Endothelial cell of umbilical vein (primary cell): ENCODE measurements at regions not wholly inside any gene's neighbourhood (a gene's known extent, or its start where the extent isn't known, plus 50 kb on each side); places are given as distances from the start of the nearest gene placed in this dataset.

Experiments
- BruUV-seq: library from RNA; stranded (reverse); fragments of 400-500 nt; replicated peaks from 2 replicates; lab custom pipeline; 2021; lab: Mats Ljungman, UMichigan
- CTCF ChIA-PET: fragments of 300-600, 350-600 bp; sonication (Branson Sonifier 250); formaldehyde crosslinking; loops from one replicate; lab custom pipeline; 2021; ENCODE audit warnings: antibody characterized with exemption, inconsistent platforms; lab: Charles Lee
- POLR2A ChIA-PET: fragments of 300-600, 350-600 bp; sonication (Branson Sonifier 250); formaldehyde crosslinking; loops from one replicate; lab custom pipeline; 2021; ENCODE audit warnings: antibody characterized with exemption, inconsistent platforms; lab: Charles Lee
- DNase-seq: peaks from one replicate; pipeline ENCODE4 v3.0.0-alpha.2; 2011; ENCODE audit warnings: low read depth, low spot score
- FAIRE-seq: peaks from 2 replicates; lab custom pipeline; 2011; peaks lifted over from hg19 to GRCh38; lab: Jason Lieb, UNC
- H2AFZ ChIP-seq: 2 replicates; pipeline ENCODE4 v1.6.0; 2012; ENCODE audit warnings: low read depth, low read length, control low read depth, inconsistent platforms
- H3K27ac ChIP-seq: 2 replicates; pipeline ENCODE4 v1.5.1; 2011; ENCODE audit warnings: low read depth, mild to moderate bottlenecking, control low read depth, low read length, moderate library complexity; ENCODE audit not compliant: insufficient read depth
- H3K27me3 ChIP-seq, 2 experiments: 2 replicates each; pipeline versions ENCODE4 v1.6.0 to v1.6.1; 2011; ENCODE audit warnings: low read length in 2 of 2, mixed read lengths in 1 of 2; ENCODE audit not compliant: control insufficient read depth in 2 of 2, insufficient read depth in 2 of 2
- H3K36me3 ChIP-seq, 2 experiments: 2 replicates in 1 of 2; 3 replicates in 1 of 2; pipeline ENCODE4 v1.5.1; 2011; ENCODE audit warnings: low read length in 2 of 2, mild to moderate bottlenecking in 1 of 2, moderate library complexity in 1 of 2; ENCODE audit not compliant: control insufficient read depth in 2 of 2, insufficient read depth in 2 of 2; ENCODE audit errors: extremely low read depth in 1 of 2
- H3K4me1 ChIP-seq: 3 replicates; pipeline ENCODE4 v1.5.1; 2011; ENCODE audit warnings: mild to moderate bottlenecking, low read length; ENCODE audit not compliant: control insufficient read depth, insufficient read depth; ENCODE audit errors: extremely low read depth
- H3K4me2 ChIP-seq: 2 replicates; pipeline ENCODE4 v1.6.1; 2011; ENCODE audit warnings: low read length, control low read depth, mixed read lengths; ENCODE audit not compliant: insufficient read depth
- H3K4me3 ChIP-seq, 3 experiments: fragments of 200-600 bp in 1 of 3; sonication (generic), shearing (Covaris generic) in 1 of 3; replicated peaks in 1 of 3; 2 replicates each; pipeline ENCODE4 v1.5.1; 2011 to 2016; ENCODE audit warnings: control low read depth in 3 of 3, low read length in 3 of 3, mild to moderate bottlenecking in 2 of 3, inconsistent platforms in 1 of 3, low read depth in 1 of 3, moderate library complexity in 1 of 3; ENCODE audit not compliant: insufficient read depth in 1 of 3
- H3K79me2 ChIP-seq: 2 replicates; pipeline ENCODE4 v1.6.0; 2012; ENCODE audit warnings: low read length, inconsistent platforms; ENCODE audit not compliant: control insufficient read depth, insufficient read depth
- H3K9ac ChIP-seq: replicated peaks from 2 replicates; pipeline ENCODE3; 2011; ENCODE audit warnings: low read length, control low read depth; ENCODE audit not compliant: insufficient read depth; ENCODE audit errors: extremely low read depth
- H3K9me1 ChIP-seq: replicated peaks from 3 replicates; pipeline ENCODE4 v1.6.0; 2011; ENCODE audit warnings: mild to moderate bottlenecking, low read length; ENCODE audit not compliant: control insufficient read depth, insufficient read depth; ENCODE audit errors: extremely low read depth
- H3K9me3 ChIP-seq: replicated peaks from 2 replicates; pipeline ENCODE4 v1.5.1; 2012; ENCODE audit warnings: low read length, inconsistent platforms; ENCODE audit not compliant: control insufficient read depth, insufficient read depth
- H4K20me1 ChIP-seq: replicated peaks from 2 replicates; pipeline ENCODE3; 2011; ENCODE audit warnings: mild to moderate bottlenecking, low read length; ENCODE audit not compliant: control insufficient read depth, insufficient read depth; ENCODE audit errors: extremely low read depth
- CTCF ChIP-seq, 2 donors: IDR thresholded peaks; 1 replicate in 1 of 2; 2 replicates in 1 of 2; pipeline ENCODE4 v1.5.1; 2011; ENCODE audit warnings: low read length in 2 of 2, mild to moderate bottlenecking in 2 of 2, moderate library complexity in 2 of 2, control low read depth in 1 of 2, inconsistent platforms in 1 of 2, low read depth in 1 of 2; ENCODE audit not compliant: insufficient read depth in 1 of 2; ENCODE audit errors: extremely low read depth in 1 of 2
- EZH2 ChIP-seq: IDR thresholded peaks from 2 replicates; pipeline ENCODE4 v1.6.1; 2012; ENCODE audit warnings: borderline replicate concordance, low read depth, mild to moderate bottlenecking, moderate library complexity, low read length, inconsistent platforms; ENCODE audit not compliant: severe bottlenecking
- FOS ChIP-seq: IDR thresholded peaks from 2 replicates; pipeline ENCODE4 v1.6.1; 2011; ENCODE audit warnings: mild to moderate bottlenecking, low read length, moderate library complexity, borderline replicate concordance; ENCODE audit not compliant: insufficient read depth
- GATA2 ChIP-seq: IDR thresholded peaks from 2 replicates; pipeline ENCODE4 v1.7.0; 2011; ENCODE audit warnings: low read depth, mild to moderate bottlenecking, moderate library complexity, mixed read lengths, low read length; ENCODE audit not compliant: insufficient read length, insufficient read depth
- JUN ChIP-seq: IDR thresholded peaks from 2 replicates; pipeline ENCODE4 v1.6.1; 2011; ENCODE audit warnings: borderline replicate concordance, low read depth; ENCODE audit not compliant: insufficient read length, insufficient read depth
- MAX ChIP-seq: IDR thresholded peaks from 2 replicates; pipeline ENCODE4 v1.6.1; 2011; ENCODE audit not compliant: insufficient read depth, insufficient read length
- MYC ChIP-seq: IDR thresholded peaks from one replicate; pipeline ENCODE4 v1.6.1; 2011; ENCODE audit warnings: mild to moderate bottlenecking, low read depth, low read length
- POLR2A ChIP-seq: IDR thresholded peaks from 2 replicates; pipeline ENCODE4 v1.6.1; 2012; ENCODE audit warnings: low read depth, mild to moderate bottlenecking, control low read depth, low read length
- POLR2AphosphoS5 ChIP-seq: IDR thresholded peaks from 2 replicates; pipeline ENCODE4 v1.6.1; 2012; ENCODE audit warnings: low read depth, mild to moderate bottlenecking, control low read depth, low read length, moderate library complexity; ENCODE audit not compliant: insufficient read depth
- dilution Hi-C: fragments of 300-500 bp; cut with MboI; formaldehyde crosslinking; loops from one replicate; pipeline ENCODE4 v1.15.0; 2019; ENCODE audit warnings: low sequenced_read_pairs; ENCODE audit not compliant: extremely low pct_ligation_motif_present
- intact Hi-C: fragments of 100-400 bp; cut with micrococcal nuclease; formaldehyde crosslinking; loops from one replicate; pipeline ENCODE4 v1.10.0; 2022

- no peaks in the 10 kb centered on the region for H3K9me1 ChIP-seq
- H3K9me3 ChIP-seq: no peaks in the 10 kb centered on the region
- no peak overlapping the region for H3K27ac ChIP-seq
- BruUV-seq: no TSS peak
- no peaks in the 10 kb centered on the region for H3K36me3 ChIP-seq
- H3K27me3 ChIP-seq: no peaks in the 10 kb centered on the region
- ChIA-PET POLR2A (no interaction called here), CTCF (interaction anchor here (0.7 to 3.1 kb wide), 5 partner anchors 12 to 123 kb away, joined by 4 to 12 read pairs (median 5); no protein-coding TSS in a partner anchor)
- H3K9ac ChIP-seq: no peak overlapping the region
- DNase-seq (peak; percentile 78), FAIRE-seq (peak; percentile 75)
- H3K4me2 ChIP-seq: no peak overlapping the region
- dilution Hi-C loops (no loop called here), intact Hi-C loops (loop anchor here (1.0 to 10.0 kb wide), 4 partner anchors 74 to 960 kb away; partner anchors contain the start of gene HS3ST1)
- no peak for TF ChIP-seq MYC
- no peak for TF ChIP-seq GATA2
- no peak for TF ChIP-seq CTCF (IDR thresholded peaks at IDR 0.05; ENCODE audit: extremely low read depth in 1 of 2, insufficient read depth in 1 of 2, low read depth in 1 of 2, low read length in 2 of 2)
- no peak for TF ChIP-seq POLR2AphosphoS5
- TF ChIP-seq FOS: no peak
- TF ChIP-seq MAX: no peak
- no peak for TF ChIP-seq POLR2A
- no peak for TF ChIP-seq JUN
- no peak for TF ChIP-seq EZH2
- H3K4me3 ChIP-seq: no peak overlapping the region
- peaks cover 10% of the 10 kb centered on the region for H3K4me1 ChIP-seq
- H4K20me1 ChIP-seq: no peaks in the 10 kb centered on the region
- H2AFZ ChIP-seq: no peak overlapping the region
- H3K79me2 ChIP-seq: no peaks in the 10 kb centered on the region
Measured at GRCh38 chr4:11625211-11625610, 196.5 kb upstream of the HS3ST1 start.
